ENCODE measurements at regions not wholly inside any gene's neighbourhood (a gene's known extent, or its start where the extent isn't known, plus 50 kb on each side); places are given as distances from the start of the nearest gene placed in this dataset.

DNA sequence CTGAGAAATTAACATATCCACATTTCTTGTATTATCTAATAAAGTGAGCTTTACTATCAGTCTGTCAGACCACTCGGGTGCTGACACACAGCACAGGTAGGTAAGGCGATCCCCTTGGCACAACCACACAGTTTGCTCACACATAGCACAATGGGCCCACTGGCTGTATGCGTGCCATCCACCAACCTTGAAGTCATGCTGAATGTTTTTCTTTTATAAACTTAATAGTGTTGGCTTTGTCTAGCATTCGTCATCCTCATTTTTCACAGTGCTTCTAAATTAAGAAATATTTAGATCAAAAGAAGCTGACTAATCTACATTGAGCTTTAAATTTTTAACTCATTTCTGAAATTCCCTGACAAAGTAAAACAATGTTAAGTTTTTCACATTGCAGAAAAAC, 50.0 kb upstream of the PAPOLG start:
- TF ChIP-seq EP300 (IDR thresholded peaks at IDR 0.05) (no peak), POLR2AphosphoS5 (IDR thresholded peaks at IDR 0.05) (no peak), POLR2A (IDR thresholded peaks at IDR 0.05) (no peak)
- TF ChIP-seq, protein P1, sequence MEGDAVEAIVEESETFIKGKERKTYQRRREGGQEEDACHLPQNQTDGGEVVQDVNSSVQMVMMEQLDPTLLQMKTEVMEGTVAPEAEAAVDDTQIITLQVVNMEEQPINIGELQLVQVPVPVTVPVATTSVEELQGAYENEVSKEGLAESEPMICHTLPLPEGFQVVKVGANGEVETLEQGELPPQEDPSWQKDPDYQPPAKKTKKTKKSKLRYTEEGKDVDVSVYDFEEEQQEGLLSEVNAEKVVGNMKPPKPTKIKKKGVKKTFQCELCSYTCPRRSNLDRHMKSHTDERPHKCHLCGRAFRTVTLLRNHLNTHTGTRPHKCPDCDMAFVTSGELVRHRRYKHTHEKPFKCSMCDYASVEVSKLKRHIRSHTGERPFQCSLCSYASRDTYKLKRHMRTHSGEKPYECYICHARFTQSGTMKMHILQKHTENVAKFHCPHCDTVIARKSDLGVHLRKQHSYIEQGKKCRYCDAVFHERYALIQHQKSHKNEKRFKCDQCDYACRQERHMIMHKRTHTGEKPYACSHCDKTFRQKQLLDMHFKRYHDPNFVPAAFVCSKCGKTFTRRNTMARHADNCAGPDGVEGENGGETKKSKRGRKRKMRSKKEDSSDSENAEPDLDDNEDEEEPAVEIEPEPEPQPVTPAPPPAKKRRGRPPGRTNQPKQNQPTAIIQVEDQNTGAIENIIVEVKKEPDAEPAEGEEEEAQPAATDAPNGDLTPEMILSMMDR (IDR thresholded peaks at IDR 0.05): no peak
- no peaks in the 10 kb centered on the region for H3K9me3 ChIP-seq
- H3K27ac ChIP-seq: no peak overlapping the region
- no peaks in the 10 kb centered on the region for H3K27me3 ChIP-seq
- WGBS, 2 donors: 82 to 83% methylated on average over 4 of the region's 4 CpGs
- ATAC-seq (ENCODE audit: low FRiP score in 2 of 2) (no peak), DNase-seq (no peak)
- no peaks in the 10 kb centered on the region for H3K4me1 ChIP-seq
- no peaks in the 10 kb centered on the region for H3K36me3 ChIP-seq
- no peak overlapping the region for H3K4me3 ChIP-seq

Small RNA genes lying in the stretch of these regions (small RNA-seq; reads per million reads assigned to genes)
- 0 reads per million in 4 donors for gene RN7SL361P

Data from upper lobe of left lung (tissue), 6 donors.